Stimulated activated CD8-positive, alpha-beta memory T cell treated with anti-CD3 and anti-CD28 coated beads, Interleukin-15, amount 100 ng/mL, for 1 hour (primary cell): ENCODE measurements at regions not wholly inside any gene's neighbourhood (a gene's known extent, or its start where the extent isn't known, plus 50 kb on each side); places are given as distances from the start of the nearest gene placed in this dataset.

ENCODE experiments used
- DNase-seq: peaks from one replicate; pipeline ENCODE4 v3.0.0-alpha.2; 2020; ENCODE audit warnings: low read depth

DNA sequence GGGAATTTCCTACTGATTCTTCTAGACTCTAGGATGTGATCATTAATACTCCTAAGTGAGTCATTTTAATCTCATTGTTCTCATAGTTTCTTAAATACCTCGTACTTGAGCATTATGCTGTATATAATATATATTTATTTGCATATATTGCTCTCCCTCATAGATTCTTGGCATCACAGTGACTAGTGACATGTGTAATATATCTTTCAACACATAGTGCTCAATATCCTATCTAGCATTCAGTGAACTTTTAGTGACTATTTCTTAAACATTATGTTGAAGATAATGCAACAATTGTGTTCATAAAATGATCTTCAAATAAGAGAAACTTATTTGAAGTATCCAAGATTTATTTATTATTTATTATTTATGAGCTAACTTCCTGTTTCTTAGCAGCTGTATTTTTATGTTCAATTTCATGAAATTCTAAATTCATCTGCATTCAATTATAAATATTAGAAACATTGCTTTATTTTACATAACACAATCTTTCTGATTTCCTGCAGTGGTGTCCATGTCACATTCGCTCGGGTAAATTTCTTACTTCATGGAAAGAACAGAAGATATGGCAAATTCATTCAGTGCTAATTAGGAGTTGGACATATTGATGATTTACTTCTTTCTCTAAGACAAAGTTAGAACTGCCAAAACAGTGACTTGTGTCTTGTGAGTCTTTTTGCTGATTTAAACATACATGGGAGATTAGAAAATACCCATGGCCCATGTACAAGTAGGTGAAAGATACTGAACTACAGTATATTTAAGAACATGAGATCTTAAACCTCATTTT is 1095.5 kb upstream of the IGFBP7 start:
- no peak for DNase-seq

DNA sequence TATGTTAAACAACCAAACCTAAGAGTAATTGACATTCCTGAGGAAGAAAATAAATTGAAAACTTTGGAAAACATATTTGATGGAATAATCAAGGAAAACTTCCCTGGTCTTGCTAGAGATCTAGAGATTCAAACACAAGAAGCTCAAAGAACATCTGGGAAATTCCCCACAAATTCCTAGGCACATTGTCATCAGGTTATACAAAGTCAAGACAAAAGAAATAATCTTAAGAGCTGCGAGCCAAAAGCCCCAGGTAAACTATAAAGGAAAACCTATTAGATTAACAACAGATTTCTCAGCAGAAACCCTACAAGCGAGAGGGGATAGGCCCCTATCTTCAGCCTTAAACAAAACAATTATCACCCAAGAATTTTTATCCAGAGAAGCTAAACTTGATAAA is 1082.0 kb upstream of the IGFBP7 start:
- DNase-seq: no peak

DNA sequence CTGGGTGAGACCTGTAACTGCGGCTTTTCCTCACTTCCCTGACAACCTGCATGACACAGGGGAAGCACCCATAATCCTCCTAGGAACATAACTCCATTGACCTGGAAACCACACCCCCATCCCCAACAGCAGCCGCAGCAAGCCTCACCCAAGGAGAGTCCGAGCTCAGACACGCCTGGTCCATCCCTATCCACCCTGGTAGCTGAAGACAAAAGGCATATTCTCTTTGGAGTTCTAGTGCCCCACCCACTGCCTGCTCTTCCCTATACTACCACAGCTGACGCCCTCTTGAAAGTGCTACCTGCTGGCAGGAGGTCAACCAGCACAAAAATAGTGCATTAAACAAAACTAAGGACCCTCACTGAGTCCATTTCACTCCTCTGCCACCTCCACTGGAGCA is 1080.9 kb upstream of the IGFBP7 start:
- no peak for DNase-seq

DNA sequence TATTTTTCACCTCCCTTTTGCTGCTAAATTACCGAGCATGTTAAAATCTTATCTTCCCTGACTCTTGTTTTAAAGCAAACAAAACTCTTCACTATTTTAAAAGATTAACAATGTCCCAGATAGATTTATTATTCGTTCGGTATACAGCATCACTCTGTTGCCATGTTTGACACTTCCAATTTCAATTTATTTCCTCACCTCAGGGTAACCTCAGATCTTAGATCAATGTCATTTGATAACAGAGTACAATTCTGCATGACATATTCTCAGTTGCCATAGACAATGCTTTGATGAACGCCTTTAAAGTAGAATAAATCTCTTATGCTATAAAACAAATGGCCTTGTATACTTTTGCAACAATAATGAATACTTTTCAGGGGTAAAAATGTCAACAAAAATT is 1078.1 kb upstream of the IGFBP7 start:
- no peak for DNase-seq

DNA sequence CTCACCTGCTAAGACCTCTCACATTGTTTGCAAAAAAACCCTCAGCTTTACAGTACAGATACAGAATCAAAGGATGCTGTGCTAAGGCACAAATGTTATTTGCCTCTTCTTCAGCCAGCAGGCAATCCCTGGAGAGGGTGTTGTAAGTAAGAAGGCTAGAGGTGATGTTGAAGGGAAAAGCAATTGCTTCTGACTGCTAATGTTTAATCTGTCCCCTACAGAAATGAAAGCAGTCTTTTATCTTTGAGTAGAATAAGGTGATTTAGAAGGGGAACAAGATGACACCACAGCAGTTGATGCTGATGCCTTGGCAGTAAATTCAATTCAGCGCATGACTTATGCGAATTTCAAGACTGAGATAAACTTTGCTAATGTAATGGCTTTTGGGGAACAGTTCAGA is 1064.8 kb upstream of the IGFBP7 start:
- no peak for DNase-seq

DNA sequence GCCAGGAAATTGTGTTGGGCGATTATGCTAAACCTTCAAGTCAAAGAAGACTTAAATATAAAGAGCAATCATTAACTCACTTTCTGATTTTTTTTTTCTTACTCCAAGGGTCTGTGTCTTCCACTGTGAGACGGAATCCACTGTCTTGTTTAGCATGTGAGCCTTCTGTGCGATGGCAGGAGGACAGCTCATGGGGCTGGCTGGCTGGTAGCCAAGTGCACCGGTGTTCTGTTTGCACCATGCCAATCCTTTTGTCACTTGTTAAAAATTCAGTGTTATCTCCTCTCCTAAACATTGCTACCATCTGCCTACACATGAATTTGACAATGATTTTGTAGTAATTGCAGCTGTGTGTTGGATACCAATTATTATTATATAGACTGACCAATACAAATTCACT is 1056.3 kb upstream of the IGFBP7 start:
- DNase-seq: no peak

DNA sequence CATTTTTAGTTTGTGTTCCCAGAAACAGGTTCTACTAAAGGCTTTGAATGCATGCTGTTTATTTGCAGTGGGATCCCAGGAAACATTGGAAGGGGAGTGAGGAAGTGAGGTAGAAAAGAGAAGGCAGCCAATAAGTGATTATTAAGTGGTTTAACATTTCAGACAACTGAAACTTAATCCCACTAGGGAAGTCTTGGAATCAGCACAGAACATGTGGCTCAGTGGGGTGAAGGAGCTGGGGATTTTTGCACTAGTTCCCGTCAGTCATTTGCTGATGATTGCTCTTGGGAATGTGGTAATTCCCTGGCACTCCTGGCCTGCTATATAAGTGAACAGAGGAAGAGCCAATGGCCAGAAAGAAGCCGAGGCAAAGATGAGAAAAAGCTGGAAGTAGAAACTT is 1053.0 kb upstream of the IGFBP7 start:
- DNase-seq: no peak

DNA sequence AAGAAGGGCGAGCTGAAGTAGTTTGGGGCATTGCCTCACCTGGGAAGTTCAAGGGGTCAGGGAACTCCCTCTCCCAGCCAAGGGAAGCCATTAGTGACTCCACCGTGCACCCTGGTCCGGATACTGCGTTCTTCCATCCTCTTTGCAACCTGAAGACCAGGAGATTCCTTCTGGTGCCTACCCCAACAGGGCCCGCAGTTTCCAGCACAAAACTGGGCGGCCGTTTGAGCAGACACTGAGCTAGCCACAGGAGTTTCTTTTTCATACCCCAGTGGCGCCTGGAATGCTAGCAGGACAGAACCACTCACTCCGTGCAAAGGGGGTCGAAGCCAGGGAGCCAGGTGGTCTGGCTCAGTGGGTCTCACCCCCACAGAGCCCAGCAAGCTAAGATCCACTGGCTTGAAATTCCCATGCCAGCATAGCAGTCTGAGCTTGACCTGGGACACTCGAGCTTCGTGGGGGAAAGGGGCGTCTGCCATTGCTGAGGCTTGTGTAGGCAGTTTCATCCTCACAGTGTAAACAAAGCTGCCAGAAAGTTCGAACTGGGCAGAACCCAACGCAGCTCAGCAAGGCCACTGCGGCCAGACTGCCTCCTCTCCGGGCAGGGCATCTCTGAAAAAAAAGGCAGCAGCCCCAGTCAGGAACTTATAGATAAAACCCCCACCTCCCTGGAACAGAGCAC is 1039.4 kb upstream of the IGFBP7 start:
- no peak for DNase-seq

DNA sequence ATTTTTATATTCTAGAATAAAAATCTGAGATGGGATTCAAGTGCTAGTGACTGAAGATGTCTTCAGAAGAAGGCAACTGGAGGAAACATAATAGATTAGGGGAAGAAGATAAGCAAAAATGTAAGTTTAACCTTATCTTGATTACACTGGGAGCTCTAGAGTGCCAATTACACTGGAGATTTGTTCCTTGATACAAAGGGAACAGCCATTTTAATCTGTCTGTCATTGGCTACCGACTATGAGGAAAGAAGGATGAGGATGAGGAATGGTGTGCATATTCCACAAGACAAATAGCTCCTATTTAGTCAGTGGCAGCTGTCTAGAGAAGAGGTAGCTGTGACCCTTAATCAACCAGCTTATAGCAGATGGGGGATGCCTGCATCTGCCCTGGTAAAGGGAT is 1034.5 kb upstream of the IGFBP7 start:
- no peak for DNase-seq

DNA sequence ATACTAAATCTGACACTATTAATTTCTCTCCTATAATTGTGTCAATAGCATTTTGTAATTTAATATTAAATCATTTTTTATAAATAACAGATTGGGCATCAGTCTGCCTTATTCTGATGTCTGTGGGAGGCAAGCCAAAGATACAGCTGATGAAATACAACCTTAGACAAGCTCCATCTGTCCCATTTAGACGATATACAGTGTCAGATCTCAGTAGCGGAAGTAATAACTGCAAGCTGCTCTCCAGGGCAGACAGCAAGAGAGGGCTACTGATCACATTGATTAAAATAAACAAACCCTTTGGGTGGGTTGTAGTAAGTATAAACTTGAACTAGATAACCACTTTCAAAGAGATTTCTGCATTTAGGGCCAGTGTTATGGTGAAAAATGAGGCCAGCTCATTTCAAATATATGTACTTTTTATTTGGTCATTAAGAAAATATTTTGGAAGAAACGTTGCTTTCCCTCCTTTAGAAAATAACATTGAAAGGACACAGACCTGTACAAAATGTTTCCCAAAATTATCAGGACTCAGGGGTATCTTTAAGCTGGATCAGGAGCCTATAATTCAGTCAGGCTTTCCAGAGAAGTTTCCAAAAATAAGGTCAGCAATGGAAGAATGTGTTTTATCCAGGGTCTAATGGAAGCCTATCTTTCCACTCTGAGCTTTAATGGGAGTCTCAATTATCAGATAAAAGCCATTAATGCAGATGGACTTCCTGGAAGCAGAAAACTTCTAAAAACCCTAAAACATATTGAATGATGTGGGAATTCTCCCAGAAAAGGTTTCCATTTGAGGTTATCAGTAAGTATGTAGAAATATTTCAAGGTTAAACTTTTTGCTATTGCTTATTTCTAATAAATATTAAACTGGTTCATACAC is 1028.8 kb upstream of the IGFBP7 start:
- DNase-seq: no peak

DNA sequence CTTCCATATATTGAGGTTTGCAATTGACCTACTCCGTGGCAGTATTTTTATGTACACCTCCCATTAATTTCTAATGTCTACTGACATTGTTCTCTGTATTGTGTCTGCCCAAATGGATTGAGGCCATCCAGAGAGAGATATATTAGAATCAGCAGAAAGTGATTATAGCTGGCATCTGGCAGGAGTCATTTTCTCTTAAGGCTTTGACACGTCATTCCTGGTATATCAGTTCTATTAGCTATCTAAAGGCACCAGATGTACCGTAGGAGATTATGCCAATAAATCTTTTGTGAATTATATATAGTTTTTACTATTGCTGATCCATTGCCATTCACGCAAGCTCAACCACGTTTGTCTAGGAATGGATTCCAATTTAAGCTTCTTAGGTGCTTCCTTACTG is 1026.4 kb upstream of the IGFBP7 start:
- no peak for DNase-seq

DNA sequence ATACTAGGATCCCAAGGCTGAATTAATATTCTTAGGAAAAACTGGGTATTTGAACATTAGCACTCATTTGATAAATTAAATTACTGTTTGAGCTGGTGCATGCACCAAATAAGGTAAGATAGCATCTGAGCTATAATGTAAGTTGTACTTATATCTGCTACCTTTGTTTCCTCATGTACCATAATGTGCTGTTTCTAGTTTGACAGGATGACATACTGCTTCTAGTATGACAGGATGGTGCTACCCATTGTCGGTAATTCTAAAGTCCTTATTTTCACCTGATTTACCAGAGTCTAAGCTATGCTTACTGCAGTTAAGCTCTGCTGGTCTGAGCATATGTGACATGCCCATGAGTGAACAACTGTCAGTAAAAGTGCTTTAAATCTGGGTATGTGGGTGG is 1017.5 kb upstream of the IGFBP7 start:
- DNase-seq: no peak

DNA sequence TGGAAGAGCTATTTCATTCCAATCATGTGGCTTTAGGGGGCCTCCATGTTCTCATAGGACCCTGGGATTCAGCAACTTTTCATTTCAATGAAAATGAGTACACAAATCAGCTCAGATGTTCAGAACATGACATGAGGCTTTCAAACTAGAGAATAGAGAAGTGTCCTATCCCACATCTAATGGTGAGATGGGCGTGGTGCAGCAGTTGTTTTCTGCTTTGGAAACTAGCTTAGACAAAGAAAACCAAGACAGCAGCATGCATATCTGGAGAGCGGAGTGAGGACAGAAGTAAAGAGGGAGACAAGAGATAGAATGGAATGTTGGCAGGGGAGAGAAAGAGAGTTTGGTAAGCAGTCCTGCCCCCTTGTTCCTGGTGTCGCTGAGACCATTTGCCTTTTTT is 1009.1 kb upstream of the IGFBP7 start:
- DNase-seq: no peak

DNA sequence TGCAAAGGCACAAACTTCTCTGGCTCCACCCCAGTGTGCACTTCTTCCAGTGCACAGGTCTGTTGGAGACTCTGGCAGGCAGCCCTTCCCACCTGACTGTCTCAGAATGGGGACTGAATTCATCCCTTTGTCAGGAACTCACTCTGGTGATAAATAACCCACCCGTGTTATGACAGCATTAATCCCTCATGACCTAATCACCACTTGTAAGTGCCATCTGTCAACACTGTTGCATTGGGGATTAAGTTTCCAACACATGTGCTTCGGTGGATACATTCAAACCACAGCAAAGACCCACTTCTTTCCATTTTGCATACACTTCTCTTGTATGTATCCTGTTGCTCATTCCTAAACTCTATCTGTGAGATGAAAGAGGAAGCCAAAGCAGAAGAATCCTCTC is 1002.9 kb upstream of the IGFBP7 start:
- no peak for DNase-seq

DNA sequence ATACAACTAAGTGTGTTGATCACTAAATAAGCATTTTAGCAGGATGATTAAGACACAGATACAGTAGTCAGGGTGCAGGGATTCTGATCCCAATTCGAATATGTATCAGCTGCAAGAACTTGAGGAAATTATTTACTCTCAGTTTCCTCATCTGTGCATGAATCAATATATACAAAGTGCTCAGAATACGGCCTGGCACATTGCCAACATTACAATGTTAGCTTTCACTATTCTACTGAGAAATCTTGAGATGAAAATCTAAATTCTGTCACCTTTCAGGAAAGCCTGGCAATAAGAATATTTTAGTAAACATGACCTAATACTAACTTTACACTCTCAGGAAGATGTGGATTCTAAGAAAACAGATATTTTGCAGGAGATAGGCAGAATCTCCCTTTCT is 1001.6 kb upstream of the IGFBP7 start:
- DNase-seq: no peak

DNA sequence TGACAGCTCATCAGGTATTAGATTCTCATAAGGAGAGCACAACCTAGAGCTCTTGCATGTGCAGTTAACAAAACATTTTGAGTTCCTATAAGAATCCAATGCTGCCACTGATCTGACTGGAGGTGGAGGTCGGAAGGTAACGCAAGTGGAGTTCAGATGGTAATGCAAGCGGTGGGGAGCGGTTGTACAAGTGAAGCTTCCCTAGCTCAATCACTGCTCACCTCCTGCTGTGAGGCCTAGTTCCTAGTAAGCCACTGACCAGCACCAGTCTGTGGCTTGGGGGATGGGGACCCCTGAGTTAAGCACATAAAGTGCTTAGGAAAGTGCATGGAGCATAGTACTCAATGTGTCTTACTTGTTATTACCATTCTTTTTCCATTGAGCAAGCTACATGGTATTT is 983.2 kb upstream of the IGFBP7 start:
- no peak for DNase-seq

DNA sequence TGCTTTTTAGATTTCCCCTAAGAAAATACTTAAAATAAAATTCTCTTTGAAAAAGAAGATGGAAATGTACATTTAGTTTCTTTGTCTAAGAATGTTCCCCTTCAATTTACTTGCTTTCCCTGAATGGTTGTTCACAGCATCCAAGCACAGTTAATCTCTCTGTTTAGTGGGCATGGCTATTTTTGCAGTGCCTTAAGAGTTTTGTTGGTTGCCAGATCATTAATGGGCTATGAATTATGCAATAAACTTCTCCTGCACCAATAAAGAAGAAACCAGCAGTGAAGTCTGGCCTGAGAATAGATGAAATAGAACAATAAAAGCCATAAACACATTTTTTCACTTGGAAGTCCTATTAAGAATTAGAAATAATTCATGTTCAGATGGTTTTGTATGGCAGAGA is 980.4 kb upstream of the IGFBP7 start:
- no peak for DNase-seq

DNA sequence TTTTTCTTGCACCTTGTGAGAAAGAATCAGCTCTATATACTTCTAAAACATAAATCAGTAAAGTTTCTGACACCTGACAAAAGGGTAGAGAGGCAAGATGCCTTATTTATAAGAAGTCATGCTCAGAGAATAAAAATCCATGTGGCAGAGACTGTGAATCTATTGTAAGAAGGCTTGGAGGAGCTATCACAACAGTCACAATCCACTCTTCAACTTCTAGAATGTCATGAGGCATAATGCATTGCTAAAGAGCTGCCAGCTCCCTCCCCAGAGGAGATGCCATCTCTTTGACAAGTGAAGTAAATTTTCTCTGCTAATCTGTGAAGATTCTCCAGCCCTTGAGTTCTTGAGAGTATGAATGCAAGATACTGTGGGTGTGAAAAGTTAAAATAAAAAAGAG is 971.2 kb upstream of the IGFBP7 start:
- no peak for DNase-seq

DNA sequence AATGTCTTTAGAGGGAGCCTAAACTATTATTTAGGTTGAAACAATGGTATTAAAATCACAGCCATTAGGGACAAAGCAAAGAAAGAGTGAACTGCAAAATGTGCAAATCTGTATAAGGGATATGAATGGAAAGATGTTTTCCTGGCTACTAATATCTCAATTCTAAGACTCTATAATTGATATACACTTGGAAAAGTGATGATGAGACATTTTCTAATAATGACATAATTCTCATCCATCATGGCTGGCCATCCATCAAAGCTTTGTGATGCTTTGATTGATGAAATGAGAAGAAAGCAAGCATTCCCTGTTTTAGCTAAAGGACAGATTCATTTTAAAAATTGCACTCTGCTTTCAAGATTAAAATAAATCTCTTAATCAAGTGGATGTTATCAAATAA is 965.5 kb upstream of the IGFBP7 start:
- no peak for DNase-seq

DNA sequence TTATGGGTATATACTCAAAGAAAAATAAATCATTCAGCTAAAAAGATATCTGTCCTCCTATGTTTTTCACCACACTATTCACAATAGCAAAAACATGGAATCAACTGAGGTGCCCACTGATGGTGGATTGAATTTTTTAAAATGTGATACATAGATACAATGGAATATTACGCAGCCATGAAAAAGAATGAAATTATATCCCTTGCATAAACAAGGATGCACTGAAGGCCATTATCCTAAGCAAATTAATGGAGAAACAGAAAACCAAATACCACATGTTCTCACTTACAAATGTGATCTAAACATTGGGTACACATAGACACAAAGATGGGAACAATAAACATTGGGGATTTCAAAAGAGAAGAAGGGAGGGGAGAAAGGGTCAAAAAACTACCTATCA is 964.2 kb upstream of the IGFBP7 start:
- DNase-seq: no peak

DNA sequence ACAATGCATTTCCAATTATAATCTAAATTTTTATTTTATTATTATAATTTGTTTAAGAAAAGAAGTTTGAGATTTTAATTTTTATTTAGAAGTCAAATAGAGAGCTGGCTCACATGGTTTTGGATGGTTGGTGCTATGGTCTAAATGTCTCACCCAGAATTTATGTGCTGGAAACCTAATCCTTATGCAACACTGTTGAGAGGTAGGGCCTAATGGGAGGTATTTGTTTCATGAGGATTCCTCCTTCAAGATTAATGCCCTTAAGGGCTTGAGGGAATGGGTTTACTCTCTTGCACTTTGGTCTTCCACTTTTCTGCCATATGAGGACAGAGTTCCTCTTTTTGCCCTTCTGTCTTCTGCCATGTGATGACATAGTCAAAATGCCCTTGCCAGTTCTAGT is 960.5 kb upstream of the IGFBP7 start:
- no peak for DNase-seq

DNA sequence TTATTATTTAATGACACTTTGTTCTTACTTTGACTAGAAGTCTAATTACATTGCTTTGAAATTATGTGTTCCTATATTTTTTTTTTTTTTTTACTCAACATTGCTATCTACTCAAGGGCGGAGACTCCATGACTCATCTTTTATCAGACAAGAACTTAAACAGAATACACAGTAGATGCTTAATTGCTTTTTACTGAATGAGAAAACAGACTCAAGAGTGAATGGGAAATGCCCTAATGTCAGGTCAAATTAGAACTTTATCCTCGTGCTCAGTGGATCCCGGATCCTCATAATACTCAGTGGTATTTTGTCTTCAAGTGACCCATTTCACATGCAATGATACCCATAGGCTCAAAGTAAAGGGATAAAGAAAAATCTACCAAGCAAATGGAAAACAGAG is 954.5 kb upstream of the IGFBP7 start:
- no peak for DNase-seq
